Stimulated activated CD4-positive, alpha-beta T cell treated with anti-CD3 and anti-CD28 coated beads, Interleukin-15, amount 100 ng/mL, for 1 hour (primary cell): ENCODE measurements at regions not wholly inside any gene's neighbourhood (a gene's known extent, or its start where the extent isn't known, plus 50 kb on each side); places are given as distances from the start of the nearest gene placed in this dataset.
"Not testable (repeated sequence)": the region's sequence is repeated elsewhere in the genome, so short reads cannot be mapped to it uniquely, and the experiment has no call there.

ENCODE experiments used
- DNase-seq, 2 donors: peaks; one replicate each; pipeline ENCODE4 v3.0.0-alpha.2; 2020; ENCODE audit warnings: low read depth in 1 of 2, low spot score in 1 of 2

DNA sequence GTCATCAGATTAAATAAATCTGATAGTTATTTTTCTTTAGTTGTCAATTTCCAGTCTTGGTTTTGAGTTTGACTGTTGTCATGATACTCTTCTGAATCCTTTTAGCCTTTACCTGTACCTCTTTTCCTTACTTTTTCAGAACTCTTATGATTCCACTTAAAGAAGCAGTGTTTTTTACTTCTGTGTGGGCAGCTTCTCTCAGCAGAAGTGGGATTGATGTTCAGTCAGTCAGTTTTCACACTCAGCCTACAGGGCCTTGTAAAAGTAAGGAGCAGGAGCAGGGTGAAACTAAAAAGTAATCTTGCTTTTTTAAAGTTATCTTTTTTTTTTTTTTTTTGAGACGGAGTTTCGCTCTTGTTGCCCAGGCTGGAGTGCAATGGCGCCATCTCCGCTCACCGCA is 75.1 kb downstream of the HAUS1 start:
- no peak for DNase-seq

GRCh38 chr18:46182633-46183358 is 78.6 kb downstream of the HAUS1 start:
- DNase-seq, result no peak

- DNase-seq, result not testable (repeated sequence)
Measured at GRCh38 chr18:46184296-46184695, 80.1 kb downstream of the HAUS1 start.

DNA sequence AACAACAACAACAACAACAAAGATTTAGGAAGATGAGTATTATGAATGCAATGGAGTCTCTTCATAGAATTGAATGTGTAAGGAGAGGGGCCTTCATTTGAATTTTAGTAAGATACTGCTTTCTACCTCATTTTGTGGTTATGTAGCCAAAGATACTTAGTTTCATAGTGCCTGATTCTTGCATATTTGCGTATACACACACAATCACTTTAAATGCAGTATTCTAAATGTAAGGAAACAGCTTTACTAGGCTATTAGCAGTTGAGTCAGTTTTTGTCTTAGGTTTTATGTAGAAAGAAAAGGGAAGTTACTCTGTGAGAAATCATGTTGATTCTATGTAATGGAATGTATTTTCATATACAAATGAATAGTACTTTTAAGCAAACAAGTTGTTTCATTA is 80.5 kb downstream of the HAUS1 start:
- DNase-seq, result no peak

- DNase-seq, result no peak
Measured at GRCh38 chr18:46190667-46191066, 86.5 kb downstream of the HAUS1 start.

- no peak for DNase-seq
Measured at GRCh38 chr18:46196627-46197243, 92.5 kb downstream of the HAUS1 start.

- no peak for DNase-seq
Measured at GRCh38 chr18:46199515-46200147, 95.4 kb downstream of the HAUS1 start.

- not testable (repeated sequence) for DNase-seq
Measured at GRCh38 chr18:46200178-46201055, 96.2 kb downstream of the HAUS1 start.

DNA sequence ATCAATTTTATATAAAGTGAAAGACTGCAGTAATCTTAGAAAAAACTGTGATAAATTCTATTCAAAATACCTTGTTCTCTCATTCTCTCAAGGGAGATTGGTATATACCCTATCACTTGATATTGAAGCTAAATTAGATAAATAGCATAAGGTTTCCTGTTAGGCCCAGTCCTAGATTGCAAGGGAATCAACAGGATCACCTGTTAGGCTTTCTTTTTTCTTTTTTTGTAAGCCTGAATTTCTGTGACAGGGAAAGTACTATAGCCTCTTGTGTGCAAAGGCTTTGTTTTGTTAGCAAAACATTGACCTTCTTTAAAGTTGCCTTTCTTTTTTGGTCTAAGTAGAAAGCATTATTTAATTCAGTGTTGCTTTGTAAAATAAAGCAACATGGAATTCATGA is 100.0 kb downstream of the HAUS1 start:
- no peak for DNase-seq

DNA sequence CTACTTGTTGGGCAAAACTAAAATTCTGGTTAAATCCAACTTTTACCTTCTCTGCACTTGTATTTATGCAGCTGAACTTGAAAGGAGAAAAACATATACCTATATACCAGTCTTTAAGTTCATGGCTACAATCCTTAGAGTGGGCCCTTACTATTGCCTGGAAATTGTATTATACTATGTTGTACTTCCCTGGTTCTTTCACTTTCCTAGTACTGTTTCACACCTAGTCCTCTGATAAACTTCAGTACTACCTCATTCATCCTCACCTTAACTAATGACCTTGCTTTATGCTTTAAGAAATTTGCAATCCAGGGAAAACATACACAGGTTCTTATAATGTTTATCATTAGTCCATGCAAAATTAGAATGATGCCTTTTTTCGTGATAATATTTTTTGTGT is 103.8 kb downstream of the HAUS1 start:
- no peak for DNase-seq

DNA sequence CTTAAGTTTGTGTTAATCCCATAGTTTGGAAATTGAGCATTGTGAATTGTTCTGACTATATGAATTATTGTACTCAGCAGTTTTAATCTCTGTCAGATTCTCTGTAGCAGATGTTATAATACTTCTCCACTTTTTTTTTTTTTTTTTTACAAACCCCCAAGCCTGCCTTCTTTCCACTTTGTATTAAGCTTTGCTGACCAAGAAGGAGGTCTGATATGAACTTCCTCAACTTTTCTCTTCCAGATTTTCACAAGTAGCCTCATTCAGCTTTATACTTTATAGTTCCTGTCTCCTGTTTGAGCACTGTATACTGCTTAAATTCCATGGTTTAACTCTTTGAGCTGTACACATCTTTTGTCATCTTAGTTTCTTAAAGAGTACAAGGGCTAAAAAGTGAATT is 105.0 kb downstream of the HAUS1 start:
- DNase-seq, result no peak

DNA sequence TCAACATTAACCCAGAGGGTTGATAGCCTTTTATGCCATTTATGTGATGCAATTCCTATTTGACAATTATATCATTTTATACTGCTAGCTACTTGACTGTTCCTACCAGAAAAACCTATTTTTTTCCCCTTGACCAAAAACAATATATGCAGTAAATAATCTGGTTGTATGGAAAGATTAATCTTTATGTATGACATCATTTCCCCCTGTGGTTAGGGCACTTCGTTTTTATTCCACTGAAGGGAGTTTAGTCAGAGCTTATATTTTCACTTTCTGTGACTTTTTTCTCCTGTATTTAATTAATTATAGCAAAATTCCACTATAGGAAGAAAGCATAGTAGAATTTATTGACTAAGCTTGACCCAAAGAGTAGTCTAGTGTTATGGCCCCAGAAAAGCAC is 107.6 kb downstream of the HAUS1 start:
- no peak for DNase-seq

DNA sequence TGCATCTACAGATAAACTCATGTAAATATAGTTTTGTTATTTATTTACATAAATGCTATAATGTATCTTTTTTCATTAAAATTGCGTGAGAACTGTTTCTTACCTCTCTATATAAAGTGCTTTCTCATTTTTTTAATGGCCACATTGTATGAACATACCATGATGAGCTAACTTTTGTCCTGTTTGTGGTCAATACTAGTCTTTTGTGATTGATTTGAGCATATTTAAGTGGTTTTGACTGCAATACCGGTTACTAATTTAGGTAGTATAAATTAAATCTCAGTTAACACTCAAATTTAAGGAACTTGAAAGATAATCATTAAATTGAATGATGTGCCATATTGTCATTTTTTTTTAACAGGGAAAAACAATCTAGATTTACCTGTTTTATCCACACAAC is 108.2 kb downstream of the HAUS1 start:
- no peak for DNase-seq

- DNase-seq, result no peak
Measured at GRCh38 chr18:46213295-46213694, 109.1 kb downstream of the HAUS1 start.

DNA sequence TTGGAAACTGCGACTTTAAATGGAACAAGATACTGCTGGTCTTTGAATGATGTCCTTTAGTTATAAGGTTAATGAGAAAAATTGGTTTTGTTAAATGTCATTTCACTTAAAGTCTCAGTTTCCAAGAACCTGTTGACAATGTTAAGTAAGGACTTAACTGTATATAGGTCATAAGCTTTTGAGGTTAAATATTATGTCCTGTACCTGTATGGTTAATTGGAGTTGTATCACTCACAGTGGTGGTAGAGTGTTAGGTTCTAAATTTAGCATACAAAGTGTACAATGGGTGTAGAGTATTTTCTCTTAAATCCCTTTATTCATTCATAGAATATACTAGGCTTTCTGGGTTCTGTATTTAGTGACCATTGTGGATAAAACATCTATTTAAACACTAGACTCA is 110.2 kb downstream of the HAUS1 start:
- no peak for DNase-seq

GRCh38 chr18:46215902-46216723 is 111.9 kb downstream of the HAUS1 start:
- DNase-seq, result no peak

GRCh38 chr18:46220116-46220515 is 115.9 kb downstream of the HAUS1 start:
- DNase-seq, result no peak

- DNase-seq, result no peak
Measured at GRCh38 chr18:46222093-46222492, 117.9 kb downstream of the HAUS1 start.

- no peak for DNase-seq
Measured at GRCh38 chr18:46222710-46223360, 118.7 kb downstream of the HAUS1 start.

DNA sequence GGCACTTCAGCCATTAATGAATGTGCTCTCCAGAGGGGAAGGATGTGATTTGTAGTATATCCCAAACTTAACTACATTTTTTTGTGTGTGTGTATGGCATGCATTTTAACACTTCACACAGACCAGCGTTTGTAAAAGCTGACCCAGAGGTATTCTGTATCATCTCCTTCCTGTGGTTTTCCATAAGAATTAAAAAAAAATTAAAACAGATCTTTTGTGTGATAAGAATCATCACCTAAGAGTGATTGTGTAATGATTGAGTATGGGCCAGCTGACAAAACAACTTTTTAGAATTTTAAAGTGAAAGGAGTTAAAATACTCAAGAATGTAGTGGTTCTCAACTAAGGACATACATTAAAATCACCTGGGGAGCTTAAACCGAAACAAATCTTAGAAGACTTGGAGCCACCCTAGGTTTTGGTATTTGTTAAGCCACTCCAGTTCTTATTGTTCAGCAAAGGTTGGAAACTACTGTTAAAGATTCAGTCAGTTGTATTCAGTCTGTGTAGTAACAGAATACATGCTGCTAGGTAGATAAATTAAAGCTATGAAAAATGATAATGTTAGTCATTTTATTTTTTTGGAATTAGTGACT is 120.1 kb downstream of the HAUS1 start:
- DNase-seq, result no peak
